NCI-H187 (cell line): ENCODE measurements at regions not wholly inside any gene's neighbourhood (a gene's known extent, or its start where the extent isn't known, plus 50 kb on each side); places are given as distances from the start of the nearest gene placed in this dataset.

Source experiments
- DNase-seq, 2 experiments: peaks; one replicate each; lab custom pipeline; 2025; lab: John Stamatoyannopoulos, UW

GRCh38 chr3:76415384-76415783, 624.5 kb upstream of the ROBO2 start:
- no peak for DNase-seq

GRCh38 chr3:76429581-76430177, 610.2 kb upstream of the ROBO2 start:
- no peak for DNase-seq

GRCh38 chr3:76432396-76432795, 607.5 kb upstream of the ROBO2 start:
- DNase-seq = no peak

GRCh38 chr3:76436894-76437293, 603.0 kb upstream of the ROBO2 start:
- no peak for DNase-seq

GRCh38 chr3:76438971-76439370, 600.9 kb upstream of the ROBO2 start:
- no peak for DNase-seq

GRCh38 chr3:76442374-76442915, 597.5 kb upstream of the ROBO2 start:
- DNase-seq = no peak

GRCh38 chr3:76456322-76456721, 583.6 kb upstream of the ROBO2 start:
- DNase-seq = no peak

- DNase-seq = no peak
Observed at GRCh38 chr3:76463501-76463900, 576.4 kb upstream of the ROBO2 start.

GRCh38 chr3:76470285-76470684, 569.6 kb upstream of the ROBO2 start:
- DNase-seq = no peak

- DNase-seq = no peak
Observed at GRCh38 chr3:76474632-76475031, 565.3 kb upstream of the ROBO2 start.

GRCh38 chr3:76479161-76479650, 560.7 kb upstream of the ROBO2 start:
- DNase-seq = no peak

GRCh38 chr3:76482510-76482909, 557.4 kb upstream of the ROBO2 start:
- no peak for DNase-seq

GRCh38 chr3:76487446-76487845, 552.5 kb upstream of the ROBO2 start:
- no peak for DNase-seq

GRCh38 chr3:76490064-76490463, 549.8 kb upstream of the ROBO2 start:
- no peak for DNase-seq

GRCh38 chr3:76495216-76495615, 544.7 kb upstream of the ROBO2 start:
- no peak for DNase-seq

- no peak for DNase-seq
Observed at GRCh38 chr3:76497636-76498035, 542.3 kb upstream of the ROBO2 start.

- no peak for DNase-seq
Observed at GRCh38 chr3:76500746-76501275, 539.1 kb upstream of the ROBO2 start.

- DNase-seq = no peak
Observed at GRCh38 chr3:76501315-76501714, 538.6 kb upstream of the ROBO2 start.

- DNase-seq = no peak
Observed at GRCh38 chr3:76502076-76502475, 537.8 kb upstream of the ROBO2 start.

- DNase-seq = no peak
Observed at GRCh38 chr3:76505202-76505845, 534.6 kb upstream of the ROBO2 start.

- no peak for DNase-seq
Observed at GRCh38 chr3:76509179-76509830, 530.6 kb upstream of the ROBO2 start.

GRCh38 chr3:76514836-76515235, 525.1 kb upstream of the ROBO2 start:
- DNase-seq = no peak

GRCh38 chr3:76523337-76523736, 516.6 kb upstream of the ROBO2 start:
- no peak for DNase-seq
